Stimulated activated CD8-positive, alpha-beta memory T cell treated with anti-CD3 and anti-CD28 coated beads, Interleukin-7, amount 100 ng/mL, for 4 hours (primary cell): ENCODE measurements at regions not wholly inside any gene's neighbourhood (a gene's known extent, or its start where the extent isn't known, plus 50 kb on each side); places are given as distances from the start of the nearest gene placed in this dataset.

ENCODE experiments used
- DNase-seq, 2 donors: peaks; one replicate each; pipeline ENCODE4 v3.0.0-alpha.2; 2020; ENCODE audit warnings: low read depth in 2 of 2

DNA sequence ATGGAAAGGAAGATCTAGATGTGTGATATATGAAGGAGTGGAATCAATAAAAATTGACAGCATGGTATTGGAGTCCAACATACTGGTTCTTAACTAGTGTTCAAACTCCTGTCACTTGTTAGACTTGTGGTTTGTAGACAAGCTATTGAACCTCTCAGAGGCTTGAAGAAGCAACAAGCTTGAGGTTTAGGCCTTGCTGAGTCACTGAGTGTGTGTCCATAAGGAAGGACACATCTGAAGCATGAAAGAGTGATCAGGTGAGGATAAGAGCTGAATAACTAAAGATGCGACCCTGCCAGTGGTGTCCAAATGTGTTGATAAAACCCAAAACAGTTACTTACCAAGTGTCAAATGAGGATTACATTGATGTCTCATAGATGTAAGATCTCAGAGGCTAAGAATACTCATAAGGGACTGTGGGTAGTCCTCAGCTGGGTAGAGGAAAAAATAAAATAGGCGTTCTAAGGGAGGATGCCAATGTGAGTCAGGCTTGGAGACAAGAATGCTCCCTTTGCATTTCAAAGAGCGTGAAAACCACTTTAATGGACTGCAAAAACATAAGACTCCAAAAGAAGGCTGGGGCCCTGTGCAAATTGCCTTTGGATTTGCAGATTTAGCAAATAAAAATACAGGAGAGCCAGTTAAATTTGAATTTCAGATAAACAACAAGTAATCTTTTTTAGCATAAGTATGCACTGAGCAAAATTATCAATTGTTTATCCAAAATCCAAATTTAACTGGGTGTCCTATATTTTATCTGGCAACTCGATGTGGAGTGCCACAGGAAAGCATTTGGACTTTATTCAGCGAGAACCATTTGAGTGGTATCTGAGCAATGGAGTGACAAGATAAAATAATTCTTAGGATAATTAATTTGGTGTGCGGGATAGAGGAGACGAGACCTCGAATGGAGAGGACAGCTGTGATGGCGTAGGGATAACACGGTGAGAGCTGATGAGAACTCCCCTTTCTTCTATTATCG is 757.3 kb upstream of the WWC1 start:
- no peak for DNase-seq

DNA sequence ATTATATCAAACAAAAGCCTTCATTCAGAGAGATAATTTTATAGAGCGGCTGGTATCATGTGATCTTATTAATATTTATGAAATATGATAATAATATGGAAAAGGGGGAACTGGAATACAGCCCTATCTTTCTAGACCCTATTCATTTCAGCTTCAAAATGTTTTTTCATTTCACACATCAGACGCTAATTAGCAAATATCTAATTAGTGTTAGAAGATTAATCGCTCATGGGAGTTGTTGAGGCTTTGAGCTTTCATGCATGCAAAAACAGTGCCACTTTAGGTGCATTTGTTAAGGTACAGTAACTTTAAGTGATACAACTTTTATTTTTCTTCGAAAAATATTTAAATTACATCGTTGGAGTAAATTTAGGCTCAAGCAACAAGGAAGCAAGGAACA is 751.7 kb upstream of the WWC1 start:
- DNase-seq: no peak

DNA sequence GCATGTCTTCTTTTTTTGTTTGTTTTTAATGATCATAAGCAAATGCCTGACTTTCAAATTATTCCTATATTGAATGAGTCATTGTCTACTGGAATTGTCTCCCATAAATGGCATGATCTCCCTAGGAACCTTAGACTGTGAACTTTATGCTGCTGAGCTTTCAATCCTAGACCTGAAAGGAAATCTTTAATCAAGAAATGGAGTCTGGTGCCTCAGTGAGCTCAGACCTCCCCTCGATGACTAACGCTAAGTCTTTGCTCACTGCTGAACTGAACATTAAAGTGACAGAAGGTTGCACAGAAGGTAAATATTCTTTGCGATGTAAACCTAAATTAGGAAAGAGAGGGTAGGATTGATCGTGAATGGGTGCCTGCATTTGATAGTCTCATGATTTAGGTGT is 745.2 kb upstream of the WWC1 start:
- DNase-seq: no peak

GRCh38 chr5:167552356-167552755 is 739.1 kb upstream of the WWC1 start:
- DNase-seq: no peak

- no peak for DNase-seq
These were observed 737.9 kb upstream of the WWC1 start for GRCh38 chr5:167553511-167553910.

DNA sequence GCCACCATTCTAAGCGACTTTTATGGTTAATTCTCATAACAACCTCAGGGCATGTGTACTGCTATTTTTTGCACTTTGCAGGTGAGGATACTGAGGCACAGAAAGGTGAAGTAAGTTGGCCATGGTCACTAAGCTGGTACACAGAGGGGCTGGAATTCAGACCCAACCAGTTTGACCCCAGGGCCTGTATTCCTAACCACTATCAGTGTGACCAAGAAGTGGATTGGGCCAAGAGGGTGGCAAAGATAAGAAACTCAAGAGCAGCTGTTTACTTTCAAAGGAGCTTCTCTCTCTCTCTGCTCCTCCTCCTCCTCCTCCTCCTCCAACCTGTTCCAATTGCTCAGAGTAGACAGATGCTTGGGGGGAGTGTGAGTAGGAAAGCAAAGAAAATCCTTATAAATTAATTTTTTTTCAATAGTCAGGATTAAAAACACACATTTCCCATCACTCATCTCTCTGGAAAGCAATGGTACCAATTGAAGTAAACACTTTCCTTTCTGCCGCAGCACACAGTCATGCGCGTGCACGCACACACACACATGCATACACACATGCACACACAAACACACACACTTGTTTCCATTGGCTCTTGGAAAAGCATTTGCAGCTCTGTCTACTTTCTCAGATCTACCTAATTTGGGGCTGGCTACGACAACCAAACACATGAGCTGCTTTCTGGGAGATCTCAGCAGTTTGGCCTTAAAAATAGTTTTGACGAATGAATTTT is 736.7 kb upstream of the WWC1 start:
- no peak for DNase-seq

GRCh38 chr5:167555565-167556166 is 735.8 kb upstream of the WWC1 start:
- DNase-seq: no peak

DNA sequence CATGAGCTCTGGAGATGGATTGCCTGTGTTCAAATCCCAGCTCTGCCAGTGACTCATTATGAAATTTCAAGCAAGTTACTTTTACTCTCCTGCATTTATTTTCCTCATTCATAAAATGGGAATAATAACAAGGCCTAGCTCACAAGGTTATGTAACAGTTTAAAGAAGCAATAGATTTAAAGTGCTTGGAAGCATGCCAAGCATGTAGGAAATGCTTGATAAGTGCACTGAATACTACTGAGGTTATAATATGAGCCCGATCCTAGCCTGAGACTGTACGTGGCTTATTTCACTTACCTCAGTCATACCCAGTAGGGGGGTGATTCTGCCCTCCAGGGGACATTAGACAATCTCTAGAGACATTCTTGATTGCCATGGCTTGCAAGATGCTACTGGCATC is 734.1 kb upstream of the WWC1 start:
- DNase-seq: no peak

DNA sequence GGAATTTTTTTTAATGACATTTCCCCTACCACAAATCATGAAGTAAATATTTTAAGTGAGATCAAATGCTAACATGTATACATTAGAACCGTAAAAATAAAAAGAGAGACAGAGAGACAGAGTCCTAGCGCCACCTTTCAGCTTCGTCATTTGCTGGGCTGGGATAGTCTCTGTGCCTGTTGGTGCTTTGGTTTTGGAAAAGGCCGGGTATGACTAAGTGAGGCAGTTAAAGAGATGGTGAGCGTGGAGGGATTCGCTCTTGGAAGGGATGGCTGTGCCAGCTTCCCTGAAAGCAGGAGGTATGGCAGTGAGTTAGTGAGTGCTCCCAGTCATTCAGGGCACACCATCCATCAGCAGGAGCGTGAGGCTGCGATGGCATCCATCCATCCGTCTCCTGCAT is 729.6 kb upstream of the WWC1 start:
- DNase-seq: no peak

GRCh38 chr5:167564275-167564674 is 727.2 kb upstream of the WWC1 start:
- no peak for DNase-seq

DNA sequence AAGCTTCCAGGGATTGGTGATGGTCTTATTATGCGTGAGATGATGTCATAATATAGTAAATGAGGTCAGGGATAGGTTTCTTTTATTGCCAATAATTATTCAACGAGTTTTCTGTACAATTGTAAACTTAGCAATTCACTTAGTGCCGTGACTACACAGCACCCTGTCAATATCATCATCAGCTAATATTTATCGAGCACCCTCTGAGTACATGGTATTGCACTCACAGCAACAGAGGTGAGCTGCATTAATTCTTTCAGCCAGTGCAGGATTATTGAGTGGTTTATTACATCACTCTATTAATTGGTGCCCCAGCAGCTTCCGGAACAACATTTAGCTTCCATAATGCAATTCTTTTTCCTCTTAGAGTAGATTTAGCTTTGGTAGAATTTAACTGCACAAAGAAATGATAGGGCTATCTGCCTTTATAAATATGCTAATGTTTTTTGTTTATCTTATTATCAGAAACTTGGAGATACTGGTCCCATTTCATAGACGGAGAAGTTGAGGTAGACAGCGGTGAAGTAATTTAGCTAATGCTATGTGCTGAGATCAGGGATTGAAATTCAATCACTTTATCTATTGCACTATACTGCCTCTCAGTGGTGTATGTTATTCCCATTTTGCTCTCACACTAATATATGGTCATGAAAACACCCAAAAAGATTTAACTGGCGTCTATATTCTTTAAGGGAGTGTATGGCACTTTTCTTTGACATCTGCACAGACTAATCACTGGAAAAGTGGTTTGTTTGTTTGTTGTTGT is 726.1 kb upstream of the WWC1 start:
- no peak for DNase-seq

DNA sequence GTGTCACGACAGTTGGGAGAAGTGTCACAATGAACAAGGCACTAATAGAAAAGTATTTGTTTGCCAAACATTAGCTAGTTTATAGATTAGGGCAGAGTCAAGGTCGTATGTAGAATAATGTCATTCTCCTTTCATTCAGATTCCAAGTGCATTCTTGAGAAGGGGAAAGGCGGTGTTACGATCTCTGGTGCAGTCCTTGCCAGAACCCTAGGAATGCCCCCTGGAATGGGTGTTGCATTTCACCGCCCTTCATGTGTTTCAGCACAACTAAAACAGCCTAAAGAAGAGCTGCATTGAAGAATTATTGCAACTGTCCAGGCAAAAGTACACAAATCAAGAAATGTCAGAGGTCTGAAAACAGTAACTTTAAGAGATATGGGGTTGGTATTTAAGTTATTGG is 721.0 kb upstream of the WWC1 start:
- DNase-seq: no peak

- DNase-seq: no peak
These were observed 719.6 kb upstream of the WWC1 start for GRCh38 chr5:167571824-167572223.

- no peak for DNase-seq
These were observed 717.9 kb upstream of the WWC1 start for GRCh38 chr5:167573370-167574127.

- DNase-seq: no peak
These were observed 717.0 kb upstream of the WWC1 start for GRCh38 chr5:167574464-167574863.

GRCh38 chr5:167575330-167575729 is 716.1 kb upstream of the WWC1 start:
- DNase-seq: no peak

- no peak for DNase-seq
These were observed 715.3 kb upstream of the WWC1 start for GRCh38 chr5:167576126-167576525.

DNA sequence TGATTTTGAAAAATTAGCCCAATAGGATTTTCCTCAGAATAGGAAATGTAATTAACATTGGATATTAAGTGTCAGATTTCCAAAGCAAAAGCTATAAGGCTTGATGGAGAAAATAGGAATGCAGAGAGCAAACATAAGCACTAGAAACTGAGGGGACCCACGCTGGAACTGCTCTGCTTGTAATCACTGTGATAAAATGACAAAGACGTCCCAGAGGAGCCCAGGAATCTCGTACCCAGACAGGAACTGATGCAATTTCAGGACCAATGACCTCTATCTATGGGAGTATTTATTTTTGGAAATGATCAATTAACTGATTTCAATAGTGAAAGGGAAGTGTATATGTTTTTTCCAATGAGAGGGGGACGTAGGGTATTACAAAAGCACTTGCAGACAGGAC is 714.5 kb upstream of the WWC1 start:
- DNase-seq: no peak

DNA sequence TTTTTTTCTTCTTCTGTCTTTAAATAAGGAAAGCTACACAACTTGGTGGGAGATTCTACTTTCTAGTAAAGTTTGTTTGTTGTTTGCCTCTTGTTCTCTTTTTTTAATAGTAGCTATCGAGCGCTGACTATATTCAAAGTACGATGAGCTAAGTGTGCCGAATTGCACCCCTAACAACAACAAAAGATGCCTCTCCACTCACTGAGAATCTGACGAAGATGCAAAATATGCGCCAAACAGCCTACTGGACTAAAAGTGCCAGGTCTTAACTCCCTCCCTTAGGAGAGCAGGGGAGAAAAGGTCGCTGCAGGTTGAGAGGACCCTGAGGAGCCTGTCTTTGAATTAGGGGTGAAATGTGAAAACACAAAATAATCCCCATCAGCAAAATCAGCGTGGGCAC is 713.8 kb upstream of the WWC1 start:
- no peak for DNase-seq

DNA sequence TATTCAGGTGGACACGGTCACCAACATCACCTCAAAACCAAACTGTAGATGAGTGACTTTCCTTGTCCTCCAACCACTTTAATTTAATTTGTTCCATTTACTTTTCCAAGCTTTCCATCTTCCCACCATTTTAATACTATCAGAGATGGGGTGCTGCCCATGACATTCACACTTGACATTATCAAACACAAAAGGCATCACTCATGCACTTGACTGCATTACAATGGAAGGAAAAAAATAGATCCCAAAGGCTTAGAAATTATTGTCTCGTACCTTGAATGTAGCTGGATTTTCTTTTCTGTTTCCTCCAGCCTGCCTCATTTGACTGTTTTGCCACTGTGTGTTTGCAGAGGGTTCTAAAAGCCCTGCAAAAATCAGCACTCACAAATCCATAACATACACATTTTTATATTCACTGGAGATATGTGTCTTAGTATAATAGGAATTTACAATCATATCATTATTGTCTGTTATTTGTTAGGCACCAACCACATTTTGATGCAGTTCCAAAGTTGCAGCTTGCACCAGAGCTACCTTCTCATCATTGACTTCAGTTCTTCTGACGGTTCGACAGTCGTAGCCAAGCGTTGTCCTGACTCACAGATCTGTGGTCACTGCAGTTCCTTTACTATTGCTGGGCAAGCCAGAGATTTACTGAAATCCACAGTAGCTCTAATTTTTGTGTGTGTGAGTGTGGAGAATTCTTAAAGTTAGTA is 712.3 kb upstream of the WWC1 start:
- no peak for DNase-seq

GRCh38 chr5:167579693-167580055 is 711.8 kb upstream of the WWC1 start:
- DNase-seq: no peak
